ENCODE measurements at regions not wholly inside any gene's neighbourhood (a gene's known extent, or its start where the extent isn't known, plus 50 kb on each side); places are given as distances from the start of the nearest gene placed in this dataset.

GRCh38 chr1:88549536-88549935 lies 134.5 kb upstream of the PKN2 start:
- TF ChIP-seq ZFX (IDR thresholded peaks at IDR 0.05; ENCODE audit: borderline replicate concordance) (no peak), CTCF (IDR thresholded peaks at IDR 0.05) (peak; percentile 19; the same call in 1 of the 2 replicates)
